ENCODE measurements at regions not wholly inside any gene's neighbourhood (a gene's known extent, or its start where the extent isn't known, plus 50 kb on each side); places are given as distances from the start of the nearest gene placed in this dataset.

- ChIA-PET POLR2A (no interaction called here), CTCF (no interaction called here)
- H3K4me3 Mint-ChIP-seq (ENCODE audit: unreplicated experiment), result no peak overlapping the region
- no peak for TF ChIP-seq CTCF (IDR thresholded peaks at IDR 0.05; ENCODE audit: unreplicated experiment)
- no peaks in the 10 kb centered on the region for H3K9me3 Mint-ChIP-seq (ENCODE audit: unreplicated experiment)
- H3K4me1 Mint-ChIP-seq (ENCODE audit: insufficient read depth, unreplicated experiment), result no peaks in the 10 kb centered on the region
- BruUV-seq (replicated peaks), result no TSS peak
- H3K27ac Mint-ChIP-seq (ENCODE audit: low read depth, unreplicated experiment), result no peak overlapping the region
- intact Hi-C loops (cut with micrococcal nuclease), result no loop called here
- H3K36me3 Mint-ChIP-seq (ENCODE audit: insufficient read depth, unreplicated experiment), result no peaks in the 10 kb centered on the region
- no peaks in the 10 kb centered on the region for H3K27me3 Mint-ChIP-seq (ENCODE audit: insufficient read depth, unreplicated experiment)
- no peak for DNase-seq (ENCODE audit: unreplicated experiment)
Measured at GRCh38 chr6:163843218-163843617, 428.7 kb downstream of the QKI start.

- BruUV-seq (replicated peaks), result no TSS peak
- no peak for DNase-seq (ENCODE audit: unreplicated experiment)
- Mint-ChIP-seq H3K27me3 (ENCODE audit: insufficient read depth, unreplicated experiment) (no peaks in the 10 kb centered on the region), H3K9me3 (ENCODE audit: unreplicated experiment) (no peaks in the 10 kb centered on the region), H3K36me3 (ENCODE audit: insufficient read depth, unreplicated experiment) (no peaks in the 10 kb centered on the region), H3K27ac (ENCODE audit: low read depth, unreplicated experiment) (no peak overlapping the region), H3K4me1 (ENCODE audit: insufficient read depth, unreplicated experiment) (no peaks in the 10 kb centered on the region), H3K4me3 (ENCODE audit: unreplicated experiment) (no peak overlapping the region)
- intact Hi-C loops (cut with micrococcal nuclease), result no loop called here
- no peak for TF ChIP-seq CTCF (IDR thresholded peaks at IDR 0.05; ENCODE audit: unreplicated experiment)
- ChIA-PET POLR2A (interaction anchor here (0.8 kb wide), 1 partner anchor 52 kb away, joined by 3 read pairs; no protein-coding TSS in a partner anchor), CTCF (no interaction called here)
Measured at GRCh38 chr6:163842467-163842866, 427.9 kb downstream of the QKI start.

- CTCF ChIA-PET, result interaction anchor here (1.0 kb wide), 1 partner anchor 11 kb away, joined by 3 read pairs; no protein-coding TSS in a partner anchor
- H3K27me3 Mint-ChIP-seq (ENCODE audit: insufficient read depth, unreplicated experiment), result no peaks in the 10 kb centered on the region
- no peaks in the 10 kb centered on the region for H3K4me1 Mint-ChIP-seq (ENCODE audit: insufficient read depth, unreplicated experiment)
- POLR2A ChIA-PET, result no interaction called here
- DNase-seq (ENCODE audit: unreplicated experiment), result no peak
- no peak overlapping the region for H3K4me3 Mint-ChIP-seq (ENCODE audit: unreplicated experiment)
- BruUV-seq (replicated peaks), result no TSS peak
- intact Hi-C loops (cut with micrococcal nuclease), result no loop called here
- H3K9me3 Mint-ChIP-seq (ENCODE audit: unreplicated experiment), result no peaks in the 10 kb centered on the region
- TF ChIP-seq CTCF (IDR thresholded peaks at IDR 0.05; ENCODE audit: unreplicated experiment), result no peak
- no peaks in the 10 kb centered on the region for H3K36me3 Mint-ChIP-seq (ENCODE audit: insufficient read depth, unreplicated experiment)
- H3K27ac Mint-ChIP-seq (ENCODE audit: low read depth, unreplicated experiment), result no peak overlapping the region
Measured at GRCh38 chr6:163841733-163842132, 427.2 kb downstream of the QKI start.

DNA sequence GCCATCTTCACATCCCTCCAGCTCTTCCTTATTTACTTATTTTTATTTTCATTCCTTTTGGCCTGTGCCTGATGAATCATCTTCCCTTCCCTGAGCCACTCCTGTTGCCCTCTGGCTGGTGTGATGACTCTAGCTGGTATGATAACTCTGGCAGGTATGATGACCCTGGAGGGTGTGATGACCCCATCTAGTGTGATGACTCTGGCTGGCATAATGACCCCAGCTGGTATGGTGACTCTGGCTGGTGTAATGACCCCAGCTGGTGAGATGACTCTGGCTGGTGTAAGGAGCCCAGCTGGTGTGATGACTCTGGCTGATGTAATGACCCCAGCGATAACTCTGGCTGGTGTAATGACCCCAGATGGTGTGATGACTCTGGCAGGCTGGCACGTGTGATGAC, 426.8 kb downstream of the QKI start:
- BruUV-seq (replicated peaks), result no TSS peak
- H3K9me3 Mint-ChIP-seq (ENCODE audit: unreplicated experiment), result no peaks in the 10 kb centered on the region
- no peak for TF ChIP-seq CTCF (IDR thresholded peaks at IDR 0.05; ENCODE audit: unreplicated experiment)
- DNase-seq (ENCODE audit: unreplicated experiment), result no peak
- ChIA-PET POLR2A (no interaction called here), CTCF (interaction anchor here (1.0 kb wide), 1 partner anchor 11 kb away, joined by 3 read pairs; no protein-coding TSS in a partner anchor)
- no peaks in the 10 kb centered on the region for H3K27me3 Mint-ChIP-seq (ENCODE audit: insufficient read depth, unreplicated experiment)
- no peaks in the 10 kb centered on the region for H3K36me3 Mint-ChIP-seq (ENCODE audit: insufficient read depth, unreplicated experiment)
- intact Hi-C loops (cut with micrococcal nuclease), result no loop called here
- H3K4me3 Mint-ChIP-seq (ENCODE audit: unreplicated experiment), result no peak overlapping the region
- no peaks in the 10 kb centered on the region for H3K4me1 Mint-ChIP-seq (ENCODE audit: insufficient read depth, unreplicated experiment)
- H3K27ac Mint-ChIP-seq (ENCODE audit: low read depth, unreplicated experiment), result no peak overlapping the region
